Endothelial cell of umbilical vein (primary cell): ENCODE measurements at regions not wholly inside any gene's neighbourhood (a gene's known extent, or its start where the extent isn't known, plus 50 kb on each side); places are given as distances from the start of the nearest gene placed in this dataset.

ENCODE experiments used
- BruUV-seq: library from RNA; stranded (reverse); fragments of 400-500 nt; replicated peaks from 2 replicates; lab custom pipeline; 2021; lab: Mats Ljungman, UMichigan
- CTCF ChIA-PET: fragments of 300-600, 350-600 bp; sonication (Branson Sonifier 250); formaldehyde crosslinking; loops from one replicate; lab custom pipeline; 2021; ENCODE audit warnings: antibody characterized with exemption, inconsistent platforms; lab: Charles Lee
- POLR2A ChIA-PET: fragments of 300-600, 350-600 bp; sonication (Branson Sonifier 250); formaldehyde crosslinking; loops from one replicate; lab custom pipeline; 2021; ENCODE audit warnings: antibody characterized with exemption, inconsistent platforms; lab: Charles Lee
- DNase-seq: peaks from one replicate; pipeline ENCODE4 v3.0.0-alpha.2; 2011; ENCODE audit warnings: low read depth, low spot score
- FAIRE-seq: peaks from 2 replicates; lab custom pipeline; 2011; peaks lifted over from hg19 to GRCh38; lab: Jason Lieb, UNC
- H2AFZ ChIP-seq: 2 replicates; pipeline ENCODE4 v1.6.0; 2012; ENCODE audit warnings: low read depth, low read length, control low read depth, inconsistent platforms
- H3K27ac ChIP-seq: 2 replicates; pipeline ENCODE4 v1.5.1; 2011; ENCODE audit warnings: low read depth, mild to moderate bottlenecking, control low read depth, low read length, moderate library complexity; ENCODE audit not compliant: insufficient read depth
- H3K27me3 ChIP-seq, 2 experiments: 2 replicates each; pipeline versions ENCODE4 v1.6.0 to v1.6.1; 2011; ENCODE audit warnings: low read length in 2 of 2, mixed read lengths in 1 of 2; ENCODE audit not compliant: control insufficient read depth in 2 of 2, insufficient read depth in 2 of 2
- H3K36me3 ChIP-seq, 2 experiments: 2 replicates in 1 of 2; 3 replicates in 1 of 2; pipeline ENCODE4 v1.5.1; 2011; ENCODE audit warnings: low read length in 2 of 2, mild to moderate bottlenecking in 1 of 2, moderate library complexity in 1 of 2; ENCODE audit not compliant: control insufficient read depth in 2 of 2, insufficient read depth in 2 of 2; ENCODE audit errors: extremely low read depth in 1 of 2
- H3K4me1 ChIP-seq: 3 replicates; pipeline ENCODE4 v1.5.1; 2011; ENCODE audit warnings: mild to moderate bottlenecking, low read length; ENCODE audit not compliant: control insufficient read depth, insufficient read depth; ENCODE audit errors: extremely low read depth
- H3K4me2 ChIP-seq: 2 replicates; pipeline ENCODE4 v1.6.1; 2011; ENCODE audit warnings: low read length, control low read depth, mixed read lengths; ENCODE audit not compliant: insufficient read depth
- H3K4me3 ChIP-seq, 3 experiments: fragments of 200-600 bp in 1 of 3; sonication (generic), shearing (Covaris generic) in 1 of 3; replicated peaks in 1 of 3; 2 replicates each; pipeline ENCODE4 v1.5.1; 2011 to 2016; ENCODE audit warnings: control low read depth in 3 of 3, low read length in 3 of 3, mild to moderate bottlenecking in 2 of 3, inconsistent platforms in 1 of 3, low read depth in 1 of 3, moderate library complexity in 1 of 3; ENCODE audit not compliant: insufficient read depth in 1 of 3
- H3K79me2 ChIP-seq: 2 replicates; pipeline ENCODE4 v1.6.0; 2012; ENCODE audit warnings: low read length, inconsistent platforms; ENCODE audit not compliant: control insufficient read depth, insufficient read depth
- H3K9ac ChIP-seq: replicated peaks from 2 replicates; pipeline ENCODE3; 2011; ENCODE audit warnings: low read length, control low read depth; ENCODE audit not compliant: insufficient read depth; ENCODE audit errors: extremely low read depth
- H3K9me1 ChIP-seq: replicated peaks from 3 replicates; pipeline ENCODE4 v1.6.0; 2011; ENCODE audit warnings: mild to moderate bottlenecking, low read length; ENCODE audit not compliant: control insufficient read depth, insufficient read depth; ENCODE audit errors: extremely low read depth
- H3K9me3 ChIP-seq: replicated peaks from 2 replicates; pipeline ENCODE4 v1.5.1; 2012; ENCODE audit warnings: low read length, inconsistent platforms; ENCODE audit not compliant: control insufficient read depth, insufficient read depth
- H4K20me1 ChIP-seq: replicated peaks from 2 replicates; pipeline ENCODE3; 2011; ENCODE audit warnings: mild to moderate bottlenecking, low read length; ENCODE audit not compliant: control insufficient read depth, insufficient read depth; ENCODE audit errors: extremely low read depth
- CTCF ChIP-seq, 2 donors: IDR thresholded peaks; 1 replicate in 1 of 2; 2 replicates in 1 of 2; pipeline ENCODE4 v1.5.1; 2011; ENCODE audit warnings: low read length in 2 of 2, mild to moderate bottlenecking in 2 of 2, moderate library complexity in 2 of 2, control low read depth in 1 of 2, inconsistent platforms in 1 of 2, low read depth in 1 of 2; ENCODE audit not compliant: insufficient read depth in 1 of 2; ENCODE audit errors: extremely low read depth in 1 of 2
- EZH2 ChIP-seq: IDR thresholded peaks from 2 replicates; pipeline ENCODE4 v1.6.1; 2012; ENCODE audit warnings: borderline replicate concordance, low read depth, mild to moderate bottlenecking, moderate library complexity, low read length, inconsistent platforms; ENCODE audit not compliant: severe bottlenecking
- FOS ChIP-seq: IDR thresholded peaks from 2 replicates; pipeline ENCODE4 v1.6.1; 2011; ENCODE audit warnings: mild to moderate bottlenecking, low read length, moderate library complexity, borderline replicate concordance; ENCODE audit not compliant: insufficient read depth
- GATA2 ChIP-seq: IDR thresholded peaks from 2 replicates; pipeline ENCODE4 v1.7.0; 2011; ENCODE audit warnings: low read depth, mild to moderate bottlenecking, moderate library complexity, mixed read lengths, low read length; ENCODE audit not compliant: insufficient read length, insufficient read depth
- MAX ChIP-seq: IDR thresholded peaks from 2 replicates; pipeline ENCODE4 v1.6.1; 2011; ENCODE audit not compliant: insufficient read depth, insufficient read length
- dilution Hi-C: fragments of 300-500 bp; cut with MboI; formaldehyde crosslinking; loops from one replicate; pipeline ENCODE4 v1.15.0; 2019; ENCODE audit warnings: low sequenced_read_pairs; ENCODE audit not compliant: extremely low pct_ligation_motif_present
- intact Hi-C: fragments of 100-400 bp; cut with micrococcal nuclease; formaldehyde crosslinking; loops from one replicate; pipeline ENCODE4 v1.10.0; 2022

- intact Hi-C loops (no loop called here), dilution Hi-C loops (no loop called here)
- Histone ChIP-seq H3K4me2 (no peak overlapping the region), H3K27ac (no peak overlapping the region), H3K9ac (no peak overlapping the region), H4K20me1 (no peaks in the 10 kb centered on the region), H2AFZ (no peak overlapping the region), H3K36me3 (no peaks in the 10 kb centered on the region), H3K79me2 (no peaks in the 10 kb centered on the region), H3K27me3 (no peaks in the 10 kb centered on the region), H3K9me3 (no peaks in the 10 kb centered on the region), H3K4me3 (no peak overlapping the region), H3K9me1 (no peaks in the 10 kb centered on the region), H3K4me1 (no peaks in the 10 kb centered on the region)
- FAIRE-seq: no peak
- BruUV-seq: no TSS peak
- no peak for DNase-seq
- ChIA-PET CTCF (no interaction called here), POLR2A (no interaction called here)
- TF ChIP-seq FOS (no peak), MAX (no peak), CTCF (IDR thresholded peaks at IDR 0.05; ENCODE audit: extremely low read depth in 1 of 2, insufficient read depth in 1 of 2, low read depth in 1 of 2, low read length in 2 of 2) (no peak), GATA2 (no peak), EZH2 (no peak)
Observed at GRCh38 chr3:67292356-67293121, 294.4 kb downstream of the KBTBD8 start.
